ENCODE measurements at regions not wholly inside any gene's neighbourhood (a gene's known extent, or its start where the extent isn't known, plus 50 kb on each side); places are given as distances from the start of the nearest gene placed in this dataset.
A peak's percentile ranks its signal among the peaks of the same experiment; 100 is the strongest.

GRCh38 chr10:44320756-44321155 lies 64.1 kb downstream of the CXCL12 start:
- H3K27me3 Mint-ChIP-seq (ENCODE audit: unreplicated experiment): peaks cover 38% of the 10 kb centered on the region
- H3K27ac Mint-ChIP-seq (ENCODE audit: unreplicated experiment): no peak overlapping the region
- H3K4me3 Mint-ChIP-seq (ENCODE audit: unreplicated experiment): no peak overlapping the region
- no peak for TF ChIP-seq CTCF (IDR thresholded peaks at IDR 0.05)
- H3K36me3 Mint-ChIP-seq (ENCODE audit: unreplicated experiment): no peaks in the 10 kb centered on the region
- H3K9me3 Mint-ChIP-seq (ENCODE audit: unreplicated experiment): no peaks in the 10 kb centered on the region
- H3K4me1 Mint-ChIP-seq (ENCODE audit: unreplicated experiment): no peaks in the 10 kb centered on the region
- DNase-seq (ENCODE audit: extremely low spot score, unreplicated experiment): no peak

- peaks cover 4% of the 10 kb centered on the region for H3K4me1 Mint-ChIP-seq (ENCODE audit: unreplicated experiment)
- no peak overlapping the region for H3K27ac Mint-ChIP-seq (ENCODE audit: unreplicated experiment)
- H3K4me3 Mint-ChIP-seq (ENCODE audit: unreplicated experiment): no peak overlapping the region
- H3K9me3 Mint-ChIP-seq (ENCODE audit: unreplicated experiment): no peaks in the 10 kb centered on the region
- no peaks in the 10 kb centered on the region for H3K36me3 Mint-ChIP-seq (ENCODE audit: unreplicated experiment)
- DNase-seq (ENCODE audit: extremely low spot score, unreplicated experiment): peak; percentile 59
- H3K27me3 Mint-ChIP-seq (ENCODE audit: unreplicated experiment): peaks cover 31% of the 10 kb centered on the region
- TF ChIP-seq CTCF (IDR thresholded peaks at IDR 0.05): no peak
Measured at GRCh38 chr10:44317856-44318255, 67.0 kb downstream of the CXCL12 start.

GRCh38 chr10:44316922-44317215 lies 68.0 kb downstream of the CXCL12 start:
- no peak overlapping the region for H3K27ac Mint-ChIP-seq (ENCODE audit: unreplicated experiment)
- no peak for DNase-seq (ENCODE audit: extremely low spot score, unreplicated experiment)
- no peaks in the 10 kb centered on the region for H3K9me3 Mint-ChIP-seq (ENCODE audit: unreplicated experiment)
- no peaks in the 10 kb centered on the region for H3K36me3 Mint-ChIP-seq (ENCODE audit: unreplicated experiment)
- H3K27me3 Mint-ChIP-seq (ENCODE audit: unreplicated experiment): peaks cover 23% of the 10 kb centered on the region
- TF ChIP-seq CTCF (IDR thresholded peaks at IDR 0.05): no peak
- H3K4me1 Mint-ChIP-seq (ENCODE audit: unreplicated experiment): peaks cover 4% of the 10 kb centered on the region
- H3K4me3 Mint-ChIP-seq (ENCODE audit: unreplicated experiment): no peak overlapping the region

GRCh38 chr10:44316187-44316921 lies 68.5 kb downstream of the CXCL12 start:
- DNase-seq (ENCODE audit: extremely low spot score, unreplicated experiment): peak; percentile 56
- Mint-ChIP-seq H3K36me3 (ENCODE audit: unreplicated experiment) (no peaks in the 10 kb centered on the region), H3K27ac (ENCODE audit: unreplicated experiment) (no peak overlapping the region), H3K4me3 (ENCODE audit: unreplicated experiment) (no peak overlapping the region), H3K27me3 (ENCODE audit: unreplicated experiment) (peaks cover 23% of the 10 kb centered on the region), H3K4me1 (ENCODE audit: unreplicated experiment) (peaks cover 5% of the 10 kb centered on the region), H3K9me3 (ENCODE audit: unreplicated experiment) (no peaks in the 10 kb centered on the region)
- TF ChIP-seq CTCF (IDR thresholded peaks at IDR 0.05): no peak

- no peak for TF ChIP-seq CTCF (IDR thresholded peaks at IDR 0.05)
Measured at GRCh38 chr10:44314802-44315460, 70.0 kb downstream of the CXCL12 start.

More at GRCh38 chr10:44314802-44315460, 70.0 kb downstream of the CXCL12 start:
- Mint-ChIP-seq H3K4me3 (ENCODE audit: unreplicated experiment) (no peak overlapping the region), H3K9me3 (ENCODE audit: unreplicated experiment) (no peaks in the 10 kb centered on the region), H3K4me1 (ENCODE audit: unreplicated experiment) (peaks cover 11% of the 10 kb centered on the region), H3K27ac (ENCODE audit: unreplicated experiment) (no peak overlapping the region), H3K36me3 (ENCODE audit: unreplicated experiment) (no peaks in the 10 kb centered on the region), H3K27me3 (ENCODE audit: unreplicated experiment) (peaks cover 23% of the 10 kb centered on the region)
- peak; percentile 53 for DNase-seq (ENCODE audit: extremely low spot score, unreplicated experiment)

Data from osteocyte (in vitro differentiated cells).